ENCODE measurements at regions not wholly inside any gene's neighbourhood (a gene's known extent, or its start where the extent isn't known, plus 50 kb on each side); places are given as distances from the start of the nearest gene placed in this dataset.
"Not testable (repeated sequence)": the region's sequence is repeated elsewhere in the genome, so short reads cannot be mapped to it uniquely, and the experiment has no call there.

- no peak for DNase-seq (ENCODE audit: low spot score)
These were observed 121.8 kb upstream of the IRX5 start for GRCh38 chr16:54808890-54809289.

GRCh38 chr16:54806881-54807360 is 123.7 kb upstream of the IRX5 start:
- no peak for DNase-seq (ENCODE audit: low spot score)

DNA sequence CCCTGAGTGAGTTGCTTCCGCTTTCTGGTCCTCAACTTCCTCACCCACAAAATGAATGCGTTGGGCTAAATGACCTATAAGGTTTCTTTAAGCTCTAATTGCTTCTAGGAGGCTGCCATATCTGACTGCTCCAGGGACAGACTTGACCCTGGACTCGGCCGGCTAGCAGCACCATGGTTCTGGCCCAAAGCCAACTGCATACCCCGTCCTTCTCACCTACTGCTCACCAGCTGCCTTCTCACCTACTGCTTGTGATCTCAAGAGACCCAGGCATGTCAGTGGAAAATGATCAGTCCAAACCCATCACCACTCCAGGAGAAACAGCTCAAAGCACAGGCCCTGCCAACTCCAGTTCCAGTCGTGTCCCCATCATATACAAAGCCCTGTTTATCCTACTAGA is 124.3 kb upstream of the IRX5 start:
- DNase-seq (ENCODE audit: low spot score) = no peak

DNA sequence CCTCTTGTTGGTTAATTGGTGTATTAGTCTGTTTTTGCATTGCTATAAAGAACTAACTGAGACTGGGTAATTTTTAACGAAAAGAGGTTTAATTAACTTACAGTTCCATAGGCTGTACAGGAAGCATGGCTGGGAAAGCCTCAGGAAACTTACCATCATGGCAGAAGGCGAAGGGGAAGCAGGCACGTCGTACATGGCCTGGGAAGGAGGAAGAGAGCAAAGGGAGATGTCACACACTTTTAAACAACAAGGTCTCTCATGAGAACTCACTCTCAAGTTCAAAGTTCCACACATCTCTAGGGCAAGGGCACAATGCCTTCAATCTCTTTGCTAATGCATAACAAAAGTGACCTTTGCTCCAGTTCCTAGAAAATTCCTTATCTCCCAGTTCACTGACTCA is 125.0 kb upstream of the IRX5 start:
- DNase-seq (ENCODE audit: low spot score) = no peak

GRCh38 chr16:54801057-54801844 is 129.4 kb upstream of the IRX5 start:
- no peak for DNase-seq (ENCODE audit: low spot score)

- DNase-seq (ENCODE audit: low spot score) = no peak
These were observed 132.4 kb upstream of the IRX5 start for GRCh38 chr16:54798267-54798666.

- DNase-seq (ENCODE audit: low spot score) = no peak
These were observed 134.5 kb upstream of the IRX5 start for GRCh38 chr16:54796211-54796610.

- DNase-seq (ENCODE audit: low spot score) = no peak
These were observed 137.9 kb upstream of the IRX5 start for GRCh38 chr16:54792811-54793210.

DNA sequence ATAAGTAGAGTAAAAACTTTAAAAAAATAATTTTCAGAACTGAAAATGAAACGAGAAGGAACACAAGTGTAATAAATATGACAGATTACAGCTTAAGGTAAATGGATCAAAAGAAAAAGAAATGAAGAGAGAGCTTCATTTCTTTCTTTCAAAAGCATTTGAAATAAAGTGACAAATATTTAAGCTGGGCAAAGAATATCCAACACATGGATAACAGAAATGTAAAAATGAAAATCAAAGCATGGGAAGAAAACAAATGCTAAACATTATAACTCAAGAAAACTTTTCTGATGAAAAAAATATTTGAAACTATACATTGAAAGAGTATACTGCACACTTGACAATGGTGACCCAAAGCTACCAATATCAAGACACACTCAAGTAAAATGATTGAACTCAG is 143.6 kb upstream of the IRX5 start:
- DNase-seq (ENCODE audit: low spot score) = no peak

- DNase-seq (ENCODE audit: low spot score) = no peak
These were observed 146.7 kb upstream of the IRX5 start for GRCh38 chr16:54783980-54784379.

GRCh38 chr16:54783226-54783625 is 147.4 kb upstream of the IRX5 start:
- no peak for DNase-seq (ENCODE audit: low spot score)

- DNase-seq (ENCODE audit: low spot score) = no peak
These were observed 150.4 kb upstream of the IRX5 start for GRCh38 chr16:54780266-54780665.

GRCh38 chr16:54779549-54779948 is 151.1 kb upstream of the IRX5 start:
- DNase-seq (ENCODE audit: low spot score) = no peak

DNA sequence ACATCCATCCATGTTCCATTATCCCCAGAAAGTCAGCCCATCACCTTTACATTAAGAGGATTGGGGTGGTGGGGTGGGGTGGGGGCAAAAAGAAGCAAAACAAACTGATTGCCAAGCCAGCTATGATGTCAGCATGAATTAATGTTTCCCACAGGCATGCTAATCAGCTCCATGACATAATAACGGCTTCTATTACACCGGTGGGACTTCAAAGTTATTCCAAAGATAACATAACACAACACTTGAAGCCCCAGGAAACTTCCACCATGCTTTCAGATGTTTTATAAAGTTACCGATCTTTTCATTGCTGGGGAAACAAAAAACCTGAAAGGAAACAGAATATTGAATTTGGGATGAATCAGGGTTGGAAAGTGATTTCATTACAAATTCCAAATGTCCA is 155.9 kb upstream of the IRX5 start:
- DNase-seq (ENCODE audit: low spot score) = no peak

DNA sequence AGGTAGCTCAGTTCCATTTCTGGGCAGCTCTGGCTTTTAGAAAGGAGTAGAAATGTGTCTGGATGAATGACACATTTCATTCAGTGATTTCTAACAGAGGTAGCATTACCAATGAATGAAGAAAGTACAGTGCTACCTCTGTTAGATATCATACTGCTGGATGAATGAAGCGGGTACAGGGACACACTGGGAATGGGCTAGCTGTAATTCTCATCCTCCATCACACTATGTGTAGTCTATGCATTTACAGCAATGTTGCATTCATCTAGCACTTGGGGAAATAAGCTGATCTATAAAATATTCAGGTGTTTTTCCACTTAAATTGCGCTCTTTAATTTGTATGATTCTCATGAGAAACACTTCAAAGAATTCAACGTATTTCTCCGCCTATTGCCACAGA is 158.3 kb upstream of the IRX5 start:
- DNase-seq (ENCODE audit: low spot score) = no peak

GRCh38 chr16:54766355-54766754 is 164.3 kb upstream of the IRX5 start:
- DNase-seq (ENCODE audit: low spot score) = no peak

DNA sequence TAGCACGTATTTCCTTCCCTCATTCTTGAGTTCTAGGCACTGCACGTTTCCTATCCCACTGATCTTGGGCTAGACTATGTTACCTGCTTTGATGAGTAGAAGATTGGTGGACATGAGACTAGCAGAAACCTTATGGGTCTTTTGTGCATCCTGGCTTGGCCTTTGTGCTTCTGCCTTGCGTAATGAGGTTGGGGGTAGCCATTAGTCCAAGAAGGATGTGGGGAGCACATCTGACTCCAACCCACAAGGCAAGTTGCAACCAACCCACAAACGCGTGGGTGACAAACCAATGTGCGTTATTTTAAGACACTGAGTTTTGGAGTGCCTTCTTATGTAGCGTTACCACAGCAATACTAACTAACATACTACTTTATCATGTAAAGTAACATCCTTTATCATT is 180.4 kb upstream of the IRX5 start:
- no peak for DNase-seq (ENCODE audit: low spot score)

DNA sequence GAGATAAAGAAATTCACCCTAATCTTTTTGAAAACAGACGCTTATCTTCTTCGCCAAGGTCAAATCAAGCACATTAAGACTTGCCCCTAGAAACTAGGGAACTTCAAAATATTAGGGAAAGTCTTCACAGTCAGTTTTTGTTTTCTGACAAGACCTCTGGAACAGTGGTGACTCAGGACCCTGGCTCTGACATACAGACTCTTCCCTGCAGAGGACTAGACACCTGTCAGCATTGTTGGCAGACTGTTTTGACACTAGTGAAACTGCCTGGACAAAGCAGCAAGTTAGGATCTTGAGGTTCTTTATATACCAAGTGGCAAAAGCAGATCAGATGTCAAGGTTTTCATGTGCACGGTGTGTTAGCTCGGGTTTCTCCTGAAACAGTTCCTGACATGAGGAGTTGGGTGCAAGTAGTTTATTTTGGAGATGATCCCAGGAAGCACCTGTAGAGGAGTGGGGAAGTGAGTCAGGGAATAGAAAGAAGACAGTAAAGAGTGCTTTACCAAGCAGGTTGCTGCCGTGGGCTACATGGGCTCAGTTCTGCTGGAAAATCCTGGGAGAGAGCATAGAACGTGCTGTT is 182.0 kb upstream of the IRX5 start:
- DNase-seq (ENCODE audit: low spot score) = no peak

- DNase-seq (ENCODE audit: low spot score) = no peak
These were observed 184.1 kb upstream of the IRX5 start for GRCh38 chr16:54746596-54746995.

GRCh38 chr16:54744998-54745397 is 185.7 kb upstream of the IRX5 start:
- DNase-seq (ENCODE audit: low spot score) = no peak

- DNase-seq (ENCODE audit: low spot score) = no peak
These were observed 188.2 kb upstream of the IRX5 start for GRCh38 chr16:54742436-54742835.

DNA sequence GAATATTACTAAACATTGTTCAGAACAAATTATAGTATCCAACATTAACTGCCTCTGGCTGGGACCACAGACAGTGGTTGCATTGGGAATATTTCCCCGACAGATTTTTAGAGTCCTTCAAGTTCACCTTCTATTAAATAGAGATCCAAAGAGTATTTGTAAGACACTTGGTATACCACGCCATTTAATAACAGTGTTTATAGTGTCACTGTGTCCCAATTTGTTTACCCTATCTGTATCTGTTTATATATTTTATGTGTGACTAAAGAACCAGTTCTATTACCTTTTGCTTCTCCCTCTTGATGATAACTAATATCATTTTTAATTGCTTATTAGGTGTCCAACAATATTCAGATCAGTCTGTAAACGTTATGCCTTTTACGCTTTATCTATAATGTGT is 191.3 kb upstream of the IRX5 start:
- DNase-seq (ENCODE audit: low spot score) = no peak

DNA sequence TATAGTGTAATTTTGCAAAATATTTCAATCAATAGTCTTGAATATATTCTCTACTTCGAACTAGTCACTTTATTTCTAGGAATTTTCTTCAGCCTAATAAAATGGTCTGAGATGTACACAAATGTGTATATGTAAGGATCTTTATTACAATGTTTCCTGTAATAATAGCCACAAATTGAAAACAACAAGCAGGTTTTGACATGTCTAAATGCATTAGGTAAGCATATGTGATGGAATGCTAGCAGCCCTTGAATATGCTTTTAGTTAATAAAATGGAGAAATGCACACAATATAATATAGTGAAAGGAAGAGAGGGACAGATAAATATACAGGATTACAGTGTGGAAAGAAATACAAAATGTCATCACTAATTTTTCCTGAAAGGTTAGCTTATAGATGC is 196.5 kb upstream of the IRX5 start:
- DNase-seq (ENCODE audit: low spot score) = no peak

DNA sequence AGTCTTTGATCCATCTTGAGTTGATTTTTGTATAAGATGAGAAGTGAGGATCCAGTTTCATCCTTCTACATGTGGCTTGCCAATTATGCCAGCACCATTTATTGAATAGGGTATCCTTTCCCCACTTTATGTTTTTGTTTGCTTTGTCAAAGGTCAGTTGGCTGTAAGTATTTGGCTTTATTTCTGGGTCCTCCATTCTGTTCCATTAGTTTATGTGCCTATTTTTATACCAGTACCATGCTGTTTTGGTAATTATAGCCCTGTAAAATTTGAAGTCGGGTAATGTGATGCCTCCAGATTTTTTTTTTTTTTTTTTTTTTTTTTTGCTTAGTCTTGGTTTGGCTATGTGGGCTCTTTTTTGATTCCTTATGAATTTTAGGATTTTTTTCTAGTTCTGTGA is 203.0 kb upstream of the IRX5 start:
- not testable (repeated sequence) for DNase-seq (ENCODE audit: low spot score)
